ENCODE measurements at regions not wholly inside any gene's neighbourhood (a gene's known extent, or its start where the extent isn't known, plus 50 kb on each side); places are given as distances from the start of the nearest gene placed in this dataset.

- TF ChIP-seq HMGXB4 (CRISPR knock-in tag; IDR thresholded peaks at IDR 0.05; ENCODE audit: borderline replicate concordance) = no peak
- TF ChIP-seq RAD21 (conservative IDR thresholded peaks at IDR 0.05 in 1 of 2, IDR thresholded peaks at IDR 0.05 in 1 of 2) = no peak; a peak in 1 of 5 replicates
- no peak for TF ChIP-seq MYC (IDR thresholded peaks at IDR 0.05; ENCODE audit: borderline replicate concordance, low read length)
- TF ChIP-seq CTCF (IDR thresholded peaks at IDR 0.05) = no peak
- TF ChIP-seq CHD4 (IDR thresholded peaks at IDR 0.05; ENCODE audit: borderline replicate concordance) = no peak
These were observed 271.5 kb downstream of the SATB1 start for GRCh38 chr3:18153571-18154173.

All from A549 (cell line).